ENCODE measurements at regions not wholly inside any gene's neighbourhood (a gene's known extent, or its start where the extent isn't known, plus 50 kb on each side); places are given as distances from the start of the nearest gene placed in this dataset.

- H3K4me3 ChIP-seq (IDR thresholded peaks at IDR 0.05; ENCODE audit: insufficient read depth, low read depth, low read length): no peak overlapping the region
- TF ChIP-seq, protein P1, sequence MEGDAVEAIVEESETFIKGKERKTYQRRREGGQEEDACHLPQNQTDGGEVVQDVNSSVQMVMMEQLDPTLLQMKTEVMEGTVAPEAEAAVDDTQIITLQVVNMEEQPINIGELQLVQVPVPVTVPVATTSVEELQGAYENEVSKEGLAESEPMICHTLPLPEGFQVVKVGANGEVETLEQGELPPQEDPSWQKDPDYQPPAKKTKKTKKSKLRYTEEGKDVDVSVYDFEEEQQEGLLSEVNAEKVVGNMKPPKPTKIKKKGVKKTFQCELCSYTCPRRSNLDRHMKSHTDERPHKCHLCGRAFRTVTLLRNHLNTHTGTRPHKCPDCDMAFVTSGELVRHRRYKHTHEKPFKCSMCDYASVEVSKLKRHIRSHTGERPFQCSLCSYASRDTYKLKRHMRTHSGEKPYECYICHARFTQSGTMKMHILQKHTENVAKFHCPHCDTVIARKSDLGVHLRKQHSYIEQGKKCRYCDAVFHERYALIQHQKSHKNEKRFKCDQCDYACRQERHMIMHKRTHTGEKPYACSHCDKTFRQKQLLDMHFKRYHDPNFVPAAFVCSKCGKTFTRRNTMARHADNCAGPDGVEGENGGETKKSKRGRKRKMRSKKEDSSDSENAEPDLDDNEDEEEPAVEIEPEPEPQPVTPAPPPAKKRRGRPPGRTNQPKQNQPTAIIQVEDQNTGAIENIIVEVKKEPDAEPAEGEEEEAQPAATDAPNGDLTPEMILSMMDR (conservative IDR thresholded peaks at IDR 0.05; ENCODE audit: low read depth, low read length): no peak
- H4K20me1 ChIP-seq (ENCODE audit: insufficient read depth): no peaks in the 10 kb centered on the region
- H3K27me3 ChIP-seq (ENCODE audit: insufficient read depth, low read depth): no peaks in the 10 kb centered on the region
- H3K9ac ChIP-seq: no peak overlapping the region
- no peak overlapping the region for H2AFZ ChIP-seq (ENCODE audit: low read depth)
- 0 out of 2 replicates have a peak, but pooled peaks cover 3% of the 10 kb centered on the region for H3K79me2 ChIP-seq (ENCODE audit: insufficient read depth, low read depth)
- H3K27ac ChIP-seq: no peak overlapping the region
- no peak overlapping the region for H3K4me2 ChIP-seq
- no peaks in the 10 kb centered on the region for H3K4me1 ChIP-seq (ENCODE audit: low read depth, poor library complexity, severe bottlenecking)
- H3K36me3 ChIP-seq (ENCODE audit: insufficient read depth): no peaks in the 10 kb centered on the region
These were observed 146.8 kb downstream of the SMC2 start for GRCh38 chr9:104240890-104241289.

DNA sequence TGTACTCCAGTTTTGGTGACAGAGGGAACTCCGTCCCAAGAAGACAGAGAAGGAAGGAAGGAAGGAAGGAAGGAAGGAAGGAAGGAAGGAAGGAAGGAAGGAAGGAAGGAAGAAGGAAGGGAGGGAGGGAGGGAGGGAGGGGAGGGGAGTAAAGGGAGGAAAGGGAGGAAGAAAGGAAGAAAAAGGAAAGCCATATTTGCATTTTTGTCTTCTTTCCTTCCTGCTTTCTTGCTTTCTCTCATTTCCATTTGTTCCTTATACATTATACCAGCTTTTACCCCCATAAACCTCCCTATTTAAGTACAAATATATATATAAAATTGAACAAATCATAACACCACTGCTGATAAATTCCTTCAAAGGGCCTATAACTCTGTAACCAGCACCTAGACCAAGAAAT lies 151.8 kb downstream of the SMC2 start:
- Histone ChIP-seq H3K9ac (no peak overlapping the region), H4K20me1 (ENCODE audit: insufficient read depth) (no peaks in the 10 kb centered on the region), H3K4me3 (IDR thresholded peaks at IDR 0.05; ENCODE audit: insufficient read depth, low read depth, low read length) (no peak overlapping the region), H3K27me3 (ENCODE audit: insufficient read depth, low read depth) (no peaks in the 10 kb centered on the region), H3K79me2 (ENCODE audit: insufficient read depth, low read depth) (no peaks in the 10 kb centered on the region), H3K27ac (no peak overlapping the region), H3K4me1 (ENCODE audit: low read depth, poor library complexity, severe bottlenecking) (no peaks in the 10 kb centered on the region), H3K4me2 (no peak overlapping the region), H3K36me3 (ENCODE audit: insufficient read depth) (no peaks in the 10 kb centered on the region), H2AFZ (ENCODE audit: low read depth) (no peak overlapping the region)
- TF ChIP-seq, protein P1 (conservative IDR thresholded peaks at IDR 0.05; ENCODE audit: low read depth, low read length): no peak

- Histone ChIP-seq H3K27ac (no peak overlapping the region), H3K4me2 (no peak overlapping the region), H3K36me3 (ENCODE audit: insufficient read depth) (no peaks in the 10 kb centered on the region), H3K4me3 (IDR thresholded peaks at IDR 0.05; ENCODE audit: insufficient read depth, low read depth, low read length) (no peak overlapping the region), H3K27me3 (ENCODE audit: insufficient read depth, low read depth) (no peaks in the 10 kb centered on the region), H3K4me1 (ENCODE audit: low read depth, poor library complexity, severe bottlenecking) (no peaks in the 10 kb centered on the region), H3K79me2 (ENCODE audit: insufficient read depth, low read depth) (no peaks in the 10 kb centered on the region), H3K9ac (no peak overlapping the region), H4K20me1 (ENCODE audit: insufficient read depth) (no peaks in the 10 kb centered on the region), H2AFZ (ENCODE audit: low read depth) (no peak overlapping the region)
- TF ChIP-seq, protein P1 (conservative IDR thresholded peaks at IDR 0.05; ENCODE audit: low read depth, low read length): no peak
These were observed 153.9 kb downstream of the SMC2 start for GRCh38 chr9:104247899-104248460.

DNA sequence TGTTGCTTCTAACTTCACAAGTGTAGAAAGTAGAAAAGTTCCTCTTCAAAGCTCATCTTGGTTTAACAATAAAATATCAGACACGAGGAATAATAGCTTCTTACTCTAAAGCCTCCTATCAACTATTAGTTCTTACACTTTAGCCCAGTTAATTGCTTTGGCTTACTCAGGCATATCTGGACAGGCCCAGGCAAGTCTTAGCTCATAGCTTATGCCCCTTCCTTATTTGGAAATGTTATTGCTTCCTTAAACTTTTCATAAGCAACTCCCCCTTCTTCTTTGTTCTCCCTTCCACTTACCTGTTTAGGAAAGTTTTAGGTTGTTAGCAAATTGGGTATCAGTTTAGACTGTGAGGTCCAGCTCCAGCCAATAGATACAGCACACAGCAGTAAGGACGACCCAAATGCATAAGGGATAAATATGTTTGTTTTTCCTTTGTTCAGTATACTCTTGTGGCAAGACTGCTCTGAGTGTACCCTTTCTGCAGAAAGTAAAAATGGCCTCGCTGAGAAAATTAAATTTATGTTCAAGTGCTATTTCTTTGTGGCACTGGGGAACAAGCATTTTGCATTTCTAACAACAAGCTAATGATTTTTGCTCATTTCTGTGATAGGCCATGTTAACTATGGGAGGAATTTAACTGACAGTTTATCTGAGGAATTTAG lies 162.1 kb downstream of the SMC2 start:
- no peaks in the 10 kb centered on the region for H3K27me3 ChIP-seq (ENCODE audit: insufficient read depth, low read depth)
- no peaks in the 10 kb centered on the region for H4K20me1 ChIP-seq (ENCODE audit: insufficient read depth)
- no peaks in the 10 kb centered on the region for H3K36me3 ChIP-seq (ENCODE audit: insufficient read depth)
- H3K4me3 ChIP-seq (IDR thresholded peaks at IDR 0.05; ENCODE audit: insufficient read depth, low read depth, low read length): no peak overlapping the region
- no peak overlapping the region for H3K27ac ChIP-seq
- H3K79me2 ChIP-seq (ENCODE audit: insufficient read depth, low read depth): no peaks in the 10 kb centered on the region
- H3K4me2 ChIP-seq: no peak overlapping the region
- TF ChIP-seq, protein P1 (conservative IDR thresholded peaks at IDR 0.05; ENCODE audit: low read depth, low read length): no peak
- H3K9ac ChIP-seq: no peak overlapping the region
- no peak overlapping the region for H2AFZ ChIP-seq (ENCODE audit: low read depth)
- H3K4me1 ChIP-seq (ENCODE audit: low read depth, poor library complexity, severe bottlenecking): no peaks in the 10 kb centered on the region
